OCI-M2 (cell line): ENCODE measurements at regions not wholly inside any gene's neighbourhood (a gene's known extent, or its start where the extent isn't known, plus 50 kb on each side); places are given as distances from the start of the nearest gene placed in this dataset.

Source experiments
- DNase-seq: peaks from one replicate; lab custom pipeline; 2025; ENCODE audit not compliant: unreplicated experiment; lab: John Stamatoyannopoulos, UW

DNA sequence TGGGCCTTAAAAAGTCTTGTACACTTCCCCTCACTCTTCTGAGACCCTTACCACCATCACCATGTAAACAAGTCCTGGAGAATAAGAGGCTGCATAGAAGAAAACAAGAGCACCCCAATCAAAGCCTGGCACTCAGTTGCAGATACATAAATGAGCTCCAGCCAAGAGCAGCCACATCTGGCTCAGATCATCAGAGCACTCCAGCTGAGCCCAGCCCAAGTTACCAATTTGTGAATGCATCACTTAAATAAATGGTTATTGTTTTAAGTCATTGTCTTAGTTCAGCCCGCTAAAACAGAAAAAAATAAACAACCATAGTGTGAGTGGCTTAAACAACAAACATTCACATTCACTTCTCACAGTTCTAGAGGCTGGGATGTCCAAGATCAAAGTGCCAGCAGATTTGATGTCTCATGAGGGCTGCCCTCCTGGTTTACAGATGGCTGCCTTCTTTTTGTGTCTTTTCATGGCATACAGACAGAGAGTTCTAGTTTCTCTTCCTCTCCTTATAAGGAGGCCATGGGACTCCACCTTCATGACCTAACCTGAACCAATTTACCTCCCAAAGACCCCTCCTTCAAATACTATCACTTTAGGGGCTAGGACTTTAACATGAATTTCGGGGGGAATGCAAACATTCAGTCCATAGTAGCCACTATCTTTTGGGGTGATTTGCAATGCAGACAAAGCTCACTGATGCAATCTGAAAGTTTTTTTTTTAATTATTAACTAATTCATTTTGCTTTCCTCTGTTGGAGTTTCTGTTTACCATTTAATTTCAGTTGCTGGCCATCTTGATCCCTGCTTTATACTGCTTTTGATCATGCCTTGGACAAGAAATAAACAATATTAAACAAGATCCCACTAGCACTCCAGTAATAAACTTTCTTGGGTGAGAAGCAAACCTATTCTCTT is 187.5 kb upstream of the ACVR2A start:
- no peak for DNase-seq

- no peak for DNase-seq
These were observed 194.8 kb upstream of the ACVR2A start for GRCh38 chr2:147649998-147650397.

- DNase-seq: no peak
These were observed 195.5 kb upstream of the ACVR2A start for GRCh38 chr2:147649286-147649685.

DNA sequence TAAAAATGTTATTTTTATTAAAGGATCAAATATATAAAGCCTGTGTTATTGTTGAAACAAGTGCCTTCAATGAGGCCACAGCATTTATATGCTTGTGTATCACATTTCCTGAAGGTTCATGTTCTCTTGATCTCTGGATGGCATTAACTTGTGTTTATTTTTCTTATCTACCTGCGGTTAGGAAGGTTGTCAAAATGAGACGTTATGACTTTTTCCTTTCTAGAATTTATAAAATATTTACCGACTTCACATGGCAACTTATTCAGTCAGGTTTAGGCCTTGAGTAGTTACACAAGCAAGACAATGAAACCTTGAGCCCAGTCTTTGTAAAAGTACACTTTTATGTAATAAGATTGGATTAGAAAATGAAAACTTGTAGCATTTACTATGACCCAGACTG is 196.4 kb upstream of the ACVR2A start:
- no peak for DNase-seq

DNA sequence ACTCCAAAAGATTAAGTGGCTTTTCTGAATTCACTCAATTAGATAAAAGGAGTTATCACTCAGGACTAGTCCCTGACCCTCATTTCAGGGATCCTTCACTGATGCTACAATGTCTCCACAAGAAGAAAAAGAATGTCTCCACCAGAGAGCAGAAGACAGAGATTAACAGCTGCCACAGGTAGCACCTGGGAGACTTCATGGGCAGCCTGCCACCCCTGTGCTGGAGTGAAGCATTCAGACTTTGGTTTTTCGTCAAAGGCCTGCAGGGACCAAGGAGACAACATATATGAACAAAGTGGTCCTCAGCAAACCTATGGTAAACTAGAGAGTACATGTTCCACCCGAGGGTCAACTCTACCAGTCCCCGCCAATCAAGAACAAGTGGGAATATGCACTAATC is 197.0 kb upstream of the ACVR2A start:
- DNase-seq: no peak

GRCh38 chr2:147646818-147647468 is 197.9 kb upstream of the ACVR2A start:
- no peak for DNase-seq

DNA sequence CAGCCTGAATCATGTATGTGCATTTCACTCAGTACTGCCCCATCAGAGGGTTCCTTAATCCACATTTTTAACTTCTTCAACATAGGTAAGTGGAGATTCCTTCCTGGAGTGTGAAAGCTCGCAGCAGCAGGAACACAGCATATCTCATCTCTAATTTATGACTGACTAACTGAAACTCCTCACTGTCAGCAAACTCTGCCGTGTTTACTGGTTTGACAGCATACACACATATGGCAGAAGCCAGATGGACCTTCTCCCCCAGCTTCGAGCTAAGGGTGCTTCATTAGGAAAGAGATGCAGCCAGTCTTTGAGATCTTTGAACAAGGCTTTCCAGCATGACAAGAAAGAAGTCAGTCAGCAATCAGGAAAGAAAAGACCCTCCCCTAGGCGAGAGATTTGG is 200.3 kb upstream of the ACVR2A start:
- DNase-seq: no peak

GRCh38 chr2:147642765-147643164 is 202.1 kb upstream of the ACVR2A start:
- no peak for DNase-seq

- no peak for DNase-seq
These were observed 203.2 kb upstream of the ACVR2A start for GRCh38 chr2:147641651-147642050.

DNA sequence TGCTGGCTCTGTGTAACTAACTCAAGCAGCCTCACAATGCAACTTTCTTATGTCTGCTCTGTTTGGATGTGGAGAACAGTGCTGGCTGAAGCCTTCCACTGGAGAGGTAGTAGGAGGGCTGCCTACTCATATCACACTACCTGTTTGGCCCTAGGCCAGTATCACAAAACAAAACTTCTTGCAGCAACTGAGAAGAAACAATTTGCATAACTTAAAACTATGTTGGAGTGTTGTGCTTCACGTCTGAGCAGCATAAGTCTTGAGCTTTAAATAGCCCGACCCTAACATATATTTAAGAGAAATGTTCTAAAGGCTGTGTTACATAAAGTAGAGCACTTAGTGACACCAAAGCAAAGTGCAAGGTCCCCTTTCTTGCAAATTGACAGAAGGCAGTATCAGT is 204.9 kb upstream of the ACVR2A start:
- DNase-seq: no peak

- DNase-seq: no peak
These were observed 205.4 kb upstream of the ACVR2A start for GRCh38 chr2:147639386-147639785.

DNA sequence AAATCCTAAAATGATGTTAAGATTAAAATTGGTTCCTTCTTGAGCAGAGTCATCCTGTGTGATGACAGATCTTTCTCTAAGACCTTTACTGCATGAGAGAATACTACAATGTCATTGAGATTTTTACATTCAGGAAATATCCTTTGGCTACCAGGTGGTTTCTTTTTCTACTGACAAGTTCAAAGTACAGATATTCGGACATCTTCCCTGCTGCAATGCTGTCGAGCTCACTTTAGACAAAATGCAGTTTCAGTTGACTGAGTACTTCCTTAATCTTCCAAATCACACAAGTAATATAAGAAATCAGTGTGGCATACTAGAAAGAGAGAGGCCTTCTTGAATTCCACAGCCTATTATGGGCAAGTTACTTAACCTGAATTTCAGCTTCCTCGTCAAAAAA is 207.9 kb upstream of the ACVR2A start:
- DNase-seq: no peak

DNA sequence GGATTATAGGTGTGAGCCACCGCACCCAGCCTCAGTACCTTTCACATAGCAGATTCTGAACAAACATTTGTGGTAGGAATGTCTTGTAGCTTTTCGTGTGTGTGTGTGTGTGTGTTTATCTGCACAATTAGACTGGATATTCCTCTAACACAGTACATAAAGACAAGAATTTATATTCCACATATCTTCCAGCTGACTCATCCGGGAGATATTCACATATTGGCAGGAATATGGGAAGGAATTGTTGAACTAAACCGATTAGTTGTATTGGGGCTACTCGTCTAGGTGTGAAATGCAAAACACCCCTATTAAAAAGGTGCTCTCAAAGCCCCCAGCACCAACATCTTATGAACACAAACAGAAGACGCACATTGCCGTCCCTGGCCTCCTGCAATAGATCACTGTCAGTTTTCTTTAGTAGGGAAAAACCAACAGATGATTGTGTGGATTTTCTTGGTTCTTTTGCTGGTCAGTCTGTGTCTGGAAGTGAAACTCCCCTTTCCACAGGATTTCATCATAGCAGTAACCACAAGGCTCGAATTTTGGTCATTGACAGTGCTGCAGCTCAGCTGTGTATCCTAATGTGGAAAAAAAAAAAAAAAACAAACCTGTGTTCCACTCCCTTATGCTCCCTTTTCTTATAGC is 208.5 kb upstream of the ACVR2A start:
- DNase-seq: no peak

DNA sequence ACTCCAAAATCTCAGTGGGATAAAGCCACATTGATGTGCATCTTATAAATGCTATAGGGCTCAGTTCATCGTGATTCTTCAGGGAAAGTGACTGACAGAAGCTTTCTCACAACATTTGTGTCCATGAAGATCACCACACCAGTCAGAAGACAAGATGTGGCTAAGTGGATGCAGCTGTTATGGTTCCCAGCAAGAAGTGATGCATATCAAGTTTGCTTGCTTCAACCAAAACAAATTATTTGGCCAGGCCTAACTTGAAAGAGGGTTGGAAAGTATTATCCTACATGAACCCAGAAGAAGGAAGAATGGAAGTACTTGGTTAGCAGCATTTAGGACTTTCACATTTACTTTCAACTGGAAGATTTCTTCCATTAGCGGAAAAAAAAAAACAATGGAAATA is 210.0 kb upstream of the ACVR2A start:
- DNase-seq: no peak

GRCh38 chr2:147632198-147632597 is 212.6 kb upstream of the ACVR2A start:
- no peak for DNase-seq

DNA sequence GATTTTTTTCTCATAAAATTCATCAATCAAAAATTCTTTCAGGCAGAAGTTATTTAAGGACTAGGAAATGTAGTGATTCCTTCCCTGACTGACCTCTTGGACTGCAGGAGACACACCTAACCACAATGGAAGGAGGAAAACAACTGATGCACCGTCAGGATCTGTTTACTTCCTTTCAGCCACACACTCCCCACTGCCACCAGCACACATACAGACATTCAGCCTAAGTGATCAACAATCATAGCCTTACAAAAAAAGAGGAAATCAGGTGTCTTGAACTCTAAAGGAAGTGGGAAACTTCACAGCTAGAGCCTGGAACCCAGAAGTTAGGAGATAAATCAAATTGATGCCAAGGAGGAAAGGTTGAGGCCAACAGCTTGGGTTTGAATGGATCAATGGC is 213.5 kb upstream of the ACVR2A start:
- no peak for DNase-seq

GRCh38 chr2:147630585-147630984 is 214.2 kb upstream of the ACVR2A start:
- DNase-seq: no peak

DNA sequence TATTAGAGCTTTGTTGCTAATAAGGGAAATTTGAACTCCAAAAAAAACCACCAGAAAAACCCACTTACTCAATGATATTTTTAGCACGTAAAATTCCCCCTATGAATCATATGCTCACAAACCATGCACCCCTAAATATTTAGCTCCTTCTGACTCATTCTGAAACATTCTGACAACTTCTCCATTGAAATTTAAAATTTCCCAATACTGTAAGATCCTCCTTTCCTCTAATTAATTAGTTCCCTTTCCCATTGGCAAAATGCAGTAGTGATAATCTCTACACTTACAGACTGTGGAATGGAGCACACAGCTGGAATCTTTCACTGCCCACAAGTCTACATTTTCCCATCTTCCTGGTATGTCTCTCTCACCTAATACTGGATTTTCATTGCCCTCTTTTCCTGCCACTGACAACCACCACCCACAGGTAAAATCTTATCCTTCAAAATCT is 215.8 kb upstream of the ACVR2A start:
- no peak for DNase-seq

DNA sequence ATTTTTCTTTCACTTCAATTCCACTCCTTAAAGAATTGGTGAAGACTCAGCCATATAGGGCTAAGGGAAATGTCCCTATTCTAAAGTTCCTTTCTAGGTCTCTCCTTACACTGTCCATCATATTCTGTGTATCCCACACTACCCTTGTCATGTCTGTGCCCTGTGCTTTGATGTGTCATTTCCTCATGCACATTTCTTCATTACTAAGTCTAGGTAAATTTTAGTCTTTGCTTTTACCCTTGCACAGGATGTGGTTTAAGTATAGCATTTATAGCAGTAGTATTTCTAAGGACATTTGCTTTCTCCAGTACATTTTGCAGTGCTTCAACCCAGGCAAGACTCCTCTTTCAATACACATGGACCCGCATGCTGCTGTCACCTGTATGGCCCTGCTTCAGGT is 221.5 kb upstream of the ACVR2A start:
- no peak for DNase-seq

DNA sequence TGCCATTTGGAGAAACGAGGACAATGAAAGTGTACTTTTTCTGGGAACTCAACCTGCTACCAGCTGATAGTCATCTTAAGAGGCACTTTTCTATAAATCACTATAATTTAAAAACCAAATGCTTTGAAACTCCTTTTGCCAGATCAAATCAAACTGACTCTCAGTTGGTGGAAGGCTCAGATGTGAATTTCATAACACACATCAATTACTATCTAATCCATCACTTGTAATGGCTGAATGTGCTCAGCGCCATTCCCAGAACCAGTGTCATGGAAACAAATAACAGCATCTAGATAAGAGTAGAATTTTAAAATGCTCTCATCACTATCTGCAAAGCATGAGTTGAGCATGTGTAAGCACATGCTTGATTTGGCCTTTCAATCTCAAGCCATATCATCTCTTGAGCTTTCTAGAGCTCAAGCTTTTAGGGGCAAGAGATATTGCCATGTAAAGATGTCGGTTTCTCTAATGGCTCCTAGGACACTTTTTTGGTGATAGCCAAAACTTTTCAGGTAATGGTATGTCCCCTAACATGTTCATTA is 223.1 kb upstream of the ACVR2A start:
- DNase-seq: no peak

DNA sequence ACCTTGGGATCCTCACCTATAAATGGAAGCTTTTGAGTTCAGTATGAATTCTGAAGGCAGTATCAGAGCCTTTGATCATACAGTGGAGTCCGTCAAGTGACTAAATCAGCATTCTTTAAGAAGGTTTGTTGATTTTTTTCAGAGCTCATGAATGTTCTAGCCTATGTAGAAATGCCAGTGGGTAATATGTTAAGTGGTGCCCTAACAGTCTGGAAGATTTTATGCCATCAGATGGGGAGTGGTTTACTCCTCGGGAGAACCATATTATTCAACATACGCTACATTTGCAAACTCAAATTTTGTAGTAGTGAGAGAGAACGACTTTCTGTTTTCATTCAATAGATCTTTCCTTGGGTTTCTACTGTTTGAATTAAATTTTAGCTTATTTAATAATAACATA is 225.0 kb upstream of the ACVR2A start:
- no peak for DNase-seq

DNA sequence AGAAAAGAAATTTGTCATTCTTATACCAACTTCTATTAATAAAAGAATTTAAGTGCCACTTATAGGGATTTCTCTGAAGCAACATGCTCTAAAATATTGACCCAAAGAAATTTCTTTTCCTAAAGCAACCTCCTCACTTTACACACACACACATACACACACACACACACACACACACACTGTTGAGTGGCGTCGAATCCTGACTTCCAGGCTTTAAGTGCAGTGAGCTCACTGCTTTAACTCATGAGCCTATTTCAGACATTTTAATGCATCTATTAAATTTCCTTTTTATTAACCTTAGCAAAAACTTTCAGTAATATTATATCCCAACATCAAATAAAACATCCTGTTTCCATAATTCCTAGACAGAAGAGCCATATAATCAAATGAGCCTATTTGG is 229.1 kb upstream of the ACVR2A start:
- DNase-seq: no peak
